GM13977 (cell line): ENCODE measurements at regions not wholly inside any gene's neighbourhood (a gene's known extent, or its start where the extent isn't known, plus 50 kb on each side); places are given as distances from the start of the nearest gene placed in this dataset.

Experiments
- DNase-seq: peaks from one replicate; pipeline ENCODE4 v3.0.0; 2012; ENCODE audit warnings: low spot score
- in situ Hi-C: fragments of 300-500 bp; cut with MboI; formaldehyde crosslinking; loops from one replicate; pipeline ENCODE4 v1.12.0; 2022; ENCODE audit warnings: low sequenced_read_pairs, low pct_unique_long_range_greater_than_20kb, mixed read lengths, inconsistent platforms; ENCODE audit not compliant: unreplicated experiment
- TF ChIP-seq, protein P1 (sequence below): IDR thresholded peaks from 2 replicates; pipeline ENCODE4 v1.5.1; 2012; ENCODE audit warnings: mild to moderate bottlenecking, control low read depth; ENCODE audit not compliant: insufficient read depth; ENCODE audit errors: extremely low read depth, missing control alignments

DNA sequence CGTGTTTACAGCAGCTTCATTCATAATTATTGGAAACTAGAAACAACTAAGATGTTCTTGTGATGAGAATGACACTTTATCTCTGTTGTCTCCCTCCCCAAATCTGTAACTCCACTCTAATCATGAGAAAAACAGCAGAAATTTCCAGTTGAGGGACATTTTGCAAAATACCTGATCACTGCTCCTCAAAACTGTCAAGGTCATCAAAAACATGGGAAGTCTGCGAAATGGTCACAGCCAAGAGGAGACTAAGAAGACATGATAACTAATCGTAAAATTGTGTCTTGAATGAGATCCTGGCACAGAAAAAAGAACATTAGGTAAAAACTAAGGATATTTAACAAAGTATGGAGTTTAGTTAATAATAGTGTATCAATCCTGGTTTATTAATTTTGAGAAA is 204.2 kb downstream of the CYLD start:
- in situ Hi-C loops, result no loop called here
- TF ChIP-seq, protein P1, sequence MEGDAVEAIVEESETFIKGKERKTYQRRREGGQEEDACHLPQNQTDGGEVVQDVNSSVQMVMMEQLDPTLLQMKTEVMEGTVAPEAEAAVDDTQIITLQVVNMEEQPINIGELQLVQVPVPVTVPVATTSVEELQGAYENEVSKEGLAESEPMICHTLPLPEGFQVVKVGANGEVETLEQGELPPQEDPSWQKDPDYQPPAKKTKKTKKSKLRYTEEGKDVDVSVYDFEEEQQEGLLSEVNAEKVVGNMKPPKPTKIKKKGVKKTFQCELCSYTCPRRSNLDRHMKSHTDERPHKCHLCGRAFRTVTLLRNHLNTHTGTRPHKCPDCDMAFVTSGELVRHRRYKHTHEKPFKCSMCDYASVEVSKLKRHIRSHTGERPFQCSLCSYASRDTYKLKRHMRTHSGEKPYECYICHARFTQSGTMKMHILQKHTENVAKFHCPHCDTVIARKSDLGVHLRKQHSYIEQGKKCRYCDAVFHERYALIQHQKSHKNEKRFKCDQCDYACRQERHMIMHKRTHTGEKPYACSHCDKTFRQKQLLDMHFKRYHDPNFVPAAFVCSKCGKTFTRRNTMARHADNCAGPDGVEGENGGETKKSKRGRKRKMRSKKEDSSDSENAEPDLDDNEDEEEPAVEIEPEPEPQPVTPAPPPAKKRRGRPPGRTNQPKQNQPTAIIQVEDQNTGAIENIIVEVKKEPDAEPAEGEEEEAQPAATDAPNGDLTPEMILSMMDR, result no peak

DNA sequence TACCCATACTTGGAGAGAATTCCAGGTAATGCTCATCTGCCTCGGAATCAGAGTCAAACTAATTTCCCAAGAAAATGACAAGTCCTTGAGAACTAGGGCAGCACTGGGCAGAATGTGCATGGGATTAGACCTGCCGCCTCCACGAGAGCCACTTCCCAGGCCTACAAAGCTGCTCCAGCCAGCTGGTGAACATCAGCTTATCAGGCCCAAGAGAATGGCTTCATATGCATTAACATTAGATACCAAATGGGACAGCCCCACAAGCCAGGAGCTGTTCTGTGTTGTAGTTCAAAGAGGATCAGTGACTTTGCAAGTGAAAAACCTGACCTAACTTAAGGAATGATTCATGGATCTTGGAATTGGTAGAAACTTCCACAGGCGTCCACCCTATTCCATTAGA is 203.3 kb downstream of the CYLD start:
- no peak for DNase-seq
- in situ Hi-C loops, result no loop called here
- TF ChIP-seq, protein P1, result no peak

More for the DNA sequence above, 204.2 kb downstream of the CYLD start:
- no peak for DNase-seq

DNA sequence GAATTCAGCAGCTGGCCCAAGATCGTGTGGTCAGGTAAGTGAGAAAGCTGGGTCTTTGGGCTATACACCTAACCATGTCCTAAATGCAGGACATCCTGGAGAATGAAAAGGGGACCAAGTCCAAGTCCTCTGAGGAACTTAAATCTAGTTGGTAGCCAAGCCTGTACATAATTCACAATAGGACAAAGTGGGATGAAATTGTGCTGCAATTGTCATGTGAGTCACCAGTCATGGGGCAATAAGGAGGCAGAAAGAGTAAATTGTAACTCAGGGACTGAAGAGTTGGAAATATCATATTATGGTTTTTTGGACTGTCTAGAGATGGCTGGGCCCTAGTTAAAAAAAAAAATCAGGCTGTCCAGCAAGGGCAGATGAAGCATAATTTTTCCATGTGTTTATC is 202.6 kb downstream of the CYLD start:
- in situ Hi-C loops, result no loop called here
- DNase-seq, result no peak
- TF ChIP-seq, protein P1, result no peak

DNA sequence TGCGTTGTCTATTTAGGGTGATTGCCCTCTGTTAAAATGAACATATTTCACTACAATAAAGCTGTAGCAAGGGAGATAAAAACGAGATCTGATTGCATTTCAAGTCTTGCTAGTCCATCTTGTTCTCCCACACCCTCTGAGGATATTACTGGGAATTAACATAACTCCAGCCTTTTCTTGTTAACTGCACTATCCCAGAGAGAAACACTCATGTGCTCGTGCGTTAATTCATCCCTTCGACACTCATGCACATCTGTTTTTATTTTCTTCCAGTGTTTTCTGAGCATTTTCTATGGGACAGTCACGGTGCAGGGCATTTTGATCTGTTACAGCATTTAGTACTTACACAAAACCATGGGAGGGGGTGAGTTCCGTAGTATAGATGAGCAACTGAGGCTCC is 202.1 kb downstream of the CYLD start:
- in situ Hi-C loops, result no loop called here
- TF ChIP-seq, protein P1, result no peak
- no peak for DNase-seq

DNA sequence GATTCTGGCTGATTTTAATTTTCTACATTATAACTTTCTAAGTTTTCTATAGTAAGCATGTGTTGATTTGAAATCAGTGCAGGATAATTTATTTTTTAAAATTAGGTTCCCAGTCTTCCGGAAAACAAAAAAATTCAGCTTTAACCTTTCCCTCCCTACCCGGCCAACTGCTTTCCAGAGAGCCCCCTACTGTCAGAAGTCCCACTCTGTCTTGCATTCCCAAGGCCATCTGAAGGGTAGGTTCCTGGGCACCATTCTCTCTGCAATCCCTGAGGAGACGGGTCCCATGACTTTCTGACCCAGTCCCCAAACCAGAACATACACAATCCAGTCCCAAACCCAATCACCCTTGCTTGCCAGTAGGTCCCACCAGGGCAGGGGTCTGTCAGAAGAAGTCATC is 200.3 kb downstream of the CYLD start:
- TF ChIP-seq, protein P1, result no peak
- in situ Hi-C loops, result no loop called here
- no peak for DNase-seq

DNA sequence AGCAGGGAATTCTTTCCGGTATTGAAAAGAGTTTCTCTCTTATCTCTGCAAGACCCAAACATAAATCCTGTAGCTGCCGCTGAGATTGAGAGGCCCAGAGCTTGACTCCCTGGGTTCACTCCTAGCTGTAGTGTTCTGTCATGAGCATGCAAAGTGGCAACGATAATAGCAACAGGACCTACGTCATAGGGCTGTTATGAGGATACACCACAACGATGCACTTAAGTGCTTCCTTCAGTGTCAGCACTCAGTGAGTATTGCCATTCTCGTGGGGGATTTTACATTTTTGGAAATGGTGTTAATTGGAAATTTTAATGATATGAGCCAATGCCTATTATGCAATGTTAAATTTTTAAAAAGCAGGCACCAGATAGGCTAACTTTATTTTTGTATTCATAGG is 199.8 kb downstream of the CYLD start:
- in situ Hi-C loops, result no loop called here
- DNase-seq, result no peak
- TF ChIP-seq, protein P1, result no peak

DNA sequence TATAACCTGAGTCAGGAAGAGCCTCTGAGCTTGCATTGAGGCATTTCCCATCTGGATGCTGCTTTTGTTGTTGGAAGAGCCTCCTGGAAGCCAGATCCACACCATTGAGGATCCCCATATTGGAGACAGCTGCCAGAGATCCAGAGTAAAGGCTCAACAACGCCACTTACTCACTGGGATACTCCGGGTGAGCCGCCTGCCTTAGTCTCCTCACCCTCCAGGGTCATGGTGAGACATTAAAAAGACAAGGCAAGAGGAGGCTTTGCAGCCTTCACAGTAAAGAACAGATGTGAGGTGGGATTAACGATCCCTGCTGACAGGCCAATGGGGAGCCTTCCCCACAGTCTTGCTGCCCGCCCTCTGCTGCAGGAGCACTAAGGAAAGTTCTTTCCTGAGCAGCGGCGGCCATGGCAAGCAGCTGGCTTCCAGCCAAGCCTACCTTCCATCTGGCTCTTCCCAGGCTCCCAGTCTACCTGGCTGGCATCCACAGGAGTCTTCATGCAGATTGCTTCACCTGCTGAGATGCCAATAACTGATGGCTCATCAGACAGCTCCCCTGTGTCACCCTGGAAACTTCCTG is 198.5 kb downstream of the CYLD start:
- in situ Hi-C loops, result no loop called here
- TF ChIP-seq, protein P1, result no peak
- no peak for DNase-seq
